H1 (cell line): ENCODE measurements at regions not wholly inside any gene's neighbourhood (a gene's known extent, or its start where the extent isn't known, plus 50 kb on each side); places are given as distances from the start of the nearest gene placed in this dataset.

Experiments
- CTCF ChIA-PET: fragments of 300-600 bp; sonication (Branson Sonifier 250); formaldehyde crosslinking; loops from one replicate; lab custom pipeline; 2021; ENCODE audit not compliant: partially characterized antibody; lab: Charles Lee
- POLR2A ChIA-PET: fragments of 300-600 bp; sonication (Branson Sonifier 250); formaldehyde crosslinking; loops from one replicate; lab custom pipeline; 2021; ENCODE audit warnings: inconsistent platforms; ENCODE audit not compliant: partially characterized antibody; lab: Charles Lee
- DNase-seq, 2 experiments: peaks; one replicate each; pipeline versions ENCODE4 v3.0.0 to v3.0.0-alpha.2; 2010 to 2022; ENCODE audit warnings: low spot score in 2 of 2, low read depth in 1 of 2, mixed read lengths in 1 of 2
- FAIRE-seq: peaks from 2 replicates; lab custom pipeline; 2011; peaks lifted over from hg19 to GRCh38; lab: Jason Lieb, UNC
- H2AFZ ChIP-seq: 2 replicates; pipeline ENCODE4 v1.8.1; 2012; ENCODE audit warnings: low read length, inconsistent platforms
- H2AK5ac ChIP-seq: 2 replicates; pipeline ENCODE4 v1.6.1; 2013; ENCODE audit warnings: low read depth, low read length
- H2BK120ac ChIP-seq: replicated peaks from 2 replicates; pipeline ENCODE3; 2013; ENCODE audit warnings: low read depth, low read length, inconsistent platforms
- H2BK12ac ChIP-seq: 2 replicates; pipeline ENCODE4 v1.6.1; 2013; ENCODE audit warnings: low read depth, low read length
- H2BK15ac ChIP-seq: 2 replicates; pipeline ENCODE4 v1.6.1; 2013; ENCODE audit warnings: low read length
- H2BK20ac ChIP-seq: 2 replicates; pipeline ENCODE4 v1.6.1; 2013; ENCODE audit warnings: low read length
- H2BK5ac ChIP-seq: 2 replicates; pipeline ENCODE4 v1.6.1; 2013; ENCODE audit warnings: low read depth, low read length
- H3K14ac ChIP-seq: 2 replicates; pipeline ENCODE4 v1.6.1; 2013; ENCODE audit warnings: inconsistent platforms; ENCODE audit not compliant: insufficient read length
- H3K18ac ChIP-seq: 2 replicates; pipeline ENCODE4 v1.6.1; 2013; ENCODE audit warnings: low read length; ENCODE audit errors: extremely low read depth
- H3K23ac ChIP-seq: 2 replicates; pipeline ENCODE4 v1.6.1; 2013; ENCODE audit warnings: inconsistent platforms; ENCODE audit not compliant: insufficient read length
- H3K23me2 ChIP-seq: 2 replicates; pipeline ENCODE4 v1.6.1; 2013; ENCODE audit warnings: low read depth, low read length
- H3K27ac ChIP-seq: 2 replicates; pipeline ENCODE4 v1.6.1; 2011; ENCODE audit warnings: low read depth, low read length, inconsistent platforms
- H3K27me3 ChIP-seq, 4 experiments: replicated peaks in 1 of 4; 1 replicate in 1 of 4; 2 replicates in 3 of 4; pipeline versions ENCODE4 v1.6.1 to v1.8.1; 2011 to 2013; ENCODE audit warnings: low read length in 3 of 4, mild to moderate bottlenecking in 3 of 4, inconsistent platforms in 2 of 4, mixed read lengths in 2 of 4, moderate library complexity in 1 of 4; ENCODE audit not compliant: control insufficient read depth in 3 of 4, insufficient read depth in 3 of 4; ENCODE audit errors: extremely low read depth in 1 of 4
- H3K36me3 ChIP-seq, 4 experiments: 2 replicates each; pipeline versions ENCODE4 v1.6.1 to v1.8.1; 2011 to 2013; ENCODE audit warnings: mild to moderate bottlenecking in 4 of 4, low read length in 3 of 4, moderate library complexity in 2 of 4, control low read depth in 1 of 4, inconsistent platforms in 1 of 4; ENCODE audit not compliant: insufficient read depth in 4 of 4, control insufficient read depth in 2 of 4
- H3K4ac ChIP-seq: replicated peaks from 2 replicates; pipeline ENCODE3; 2013; ENCODE audit warnings: low read length, low read depth, mixed read lengths, inconsistent platforms; ENCODE audit not compliant: insufficient read length
- H3K4me1 ChIP-seq, 4 experiments: replicated peaks in 1 of 4; 1 replicate in 1 of 4; 2 replicates in 3 of 4; pipeline versions ENCODE4 v1.6.1 to v1.8.1; 2011 to 2013; ENCODE audit warnings: low read length in 3 of 4, inconsistent platforms in 2 of 4, mixed read lengths in 1 of 4; ENCODE audit not compliant: insufficient read depth in 4 of 4, control insufficient read depth in 3 of 4
- H3K4me2 ChIP-seq, 2 experiments: 2 replicates each; pipeline versions ENCODE4 v1.6.1 to v1.8.1; 2011 to 2013; ENCODE audit warnings: low read depth in 2 of 2, low read length in 2 of 2, control low read depth in 1 of 2, inconsistent platforms in 1 of 2, mild to moderate bottlenecking in 1 of 2; ENCODE audit not compliant: insufficient read depth in 1 of 2
- H3K4me3 ChIP-seq, 4 experiments: fragments of 200-600, 300-600 bp in 1 of 4; sonication (generic), shearing (Covaris generic), sonication (Bioruptor Twin) in 1 of 4; 2 replicates each; pipeline versions ENCODE4 v1.5.1 to v1.8.1; 2011 to 2016; ENCODE audit warnings: low read length in 4 of 4, low read depth in 3 of 4, control low read depth in 2 of 4, inconsistent platforms in 2 of 4, mild to moderate bottlenecking in 2 of 4, mixed read lengths in 1 of 4, moderate library complexity in 1 of 4; ENCODE audit not compliant: insufficient read depth in 2 of 4; ENCODE audit errors: extremely low read depth in 1 of 4
- H3K56ac ChIP-seq: replicated peaks from 2 replicates; pipeline ENCODE3; 2013; ENCODE audit warnings: low read depth, mild to moderate bottlenecking, mixed read lengths, low read length, inconsistent platforms; ENCODE audit not compliant: insufficient read length
- H3K79me1 ChIP-seq: 2 replicates; pipeline ENCODE4 v1.6.1; 2013; ENCODE audit warnings: low read depth, low read length, control low read depth
- H3K79me2 ChIP-seq, 2 experiments: 2 replicates each; pipeline versions ENCODE4 v1.6.1 to v1.8.1; 2012 to 2013; ENCODE audit warnings: low read length in 2 of 2, mild to moderate bottlenecking in 2 of 2, inconsistent platforms in 1 of 2; ENCODE audit not compliant: insufficient read depth in 2 of 2, control insufficient read depth in 1 of 2
- H3K9ac ChIP-seq, 4 experiments: replicated peaks in 1 of 4; 1 replicate in 1 of 4; 2 replicates in 3 of 4; pipeline versions ENCODE4 v1.6.1 to v1.8.1; 2011 to 2013; ENCODE audit warnings: low read depth in 3 of 4, low read length in 3 of 4, control low read depth in 2 of 4, mild to moderate bottlenecking in 2 of 4, moderate library complexity in 2 of 4, inconsistent platforms in 1 of 4; ENCODE audit errors: extremely low read depth in 1 of 4
- H3K9me3 ChIP-seq, 2 experiments: 2 replicates each; pipeline versions ENCODE4 v1.6.1 to v1.8.1; 2012 to 2013; ENCODE audit warnings: mild to moderate bottlenecking in 2 of 2, moderate library complexity in 2 of 2, control low read depth in 1 of 2, inconsistent platforms in 1 of 2, low read depth in 1 of 2, low read length in 1 of 2, mixed read lengths in 1 of 2; ENCODE audit not compliant: insufficient read depth in 2 of 2
- H4K20me1 ChIP-seq, 2 experiments: replicated peaks in 1 of 2; 2 replicates each; pipeline versions ENCODE3 to v1.8.1; 2011 to 2013; ENCODE audit warnings: inconsistent platforms in 2 of 2, low read length in 2 of 2, mild to moderate bottlenecking in 1 of 2; ENCODE audit not compliant: insufficient read depth in 2 of 2, control insufficient read depth in 1 of 2
- H4K5ac ChIP-seq: 2 replicates; pipeline ENCODE4 v1.6.1; 2013; ENCODE audit warnings: low read length, low read depth, mixed read lengths, inconsistent platforms; ENCODE audit not compliant: insufficient read length
- H4K8ac ChIP-seq: 2 replicates; pipeline ENCODE4 v1.8.0; 2013; ENCODE audit warnings: mild to moderate bottlenecking, moderate library complexity, low read length, inconsistent platforms; ENCODE audit not compliant: insufficient read depth; ENCODE audit errors: extremely low read depth
- H4K91ac ChIP-seq: replicated peaks from 2 replicates; pipeline ENCODE3; 2013; ENCODE audit warnings: low read length, mixed read lengths, inconsistent platforms; ENCODE audit not compliant: insufficient read length
- ASH2L ChIP-seq: fragments of 200-600, 300-600 bp; sonication (generic); IDR thresholded peaks from one replicate; pipeline ENCODE4 v1.7.1; 2017; ENCODE audit warnings: low read length
- MAX ChIP-seq: IDR thresholded peaks from 2 replicates; pipeline ENCODE4 v1.6.1; 2012; ENCODE audit warnings: inconsistent platforms
- SIN3A ChIP-seq, 2 experiments: IDR thresholded peaks in 1 of 2; conservative IDR thresholded peaks in 1 of 2; 2 replicates each; pipeline ENCODE4 v1.6.1; 2011 to 2012; ENCODE audit warnings: low read length in 2 of 2, improper control_type of control experiment in 1 of 2, low read depth in 1 of 2, mild to moderate bottlenecking in 1 of 2
- WGBS, 2 experiments: shearing (Covaris generic) in 1 of 2; methylation state at CpG; one replicate each; pipeline versions ENCODE4 v1.1.6 to v1.1.7; 2013 to 2015; ENCODE audit warnings: low lambda C conversion rate in 2 of 2, mixed read lengths in 2 of 2, inconsistent platforms in 1 of 2, low coverage in 1 of 2, missing lambda C conversion rate in 1 of 2; ENCODE audit not compliant: insufficient replicate concordance in 2 of 2, insufficient coverage in 1 of 2, insufficient read length in 1 of 2; ENCODE audit errors: extremely low coverage in 1 of 2, missing lambda C conversion rate in 1 of 2; 5-methylcytosine and 5-hydroxymethylcytosine counted together

- H3K4me3 ChIP-seq: no peak overlapping the region
- no peak overlapping the region for H3K23ac ChIP-seq
- no peak overlapping the region for H3K56ac ChIP-seq
- no peak overlapping the region for H3K14ac ChIP-seq
- POLR2A ChIA-PET: no interaction called here
- H3K27me3 ChIP-seq: no peaks in the 10 kb centered on the region
- H2AK5ac ChIP-seq: no peak overlapping the region
- H3K79me1 ChIP-seq: no peaks in the 10 kb centered on the region
- WGBS, 2 experiments: 100% methylated on average over 1 of the region's 3 CpGs; no CpG with 5 or more reads in 1 of the 2 experiments
- H4K91ac ChIP-seq: no peak overlapping the region
- CTCF ChIA-PET: no interaction called here
- H2BK20ac ChIP-seq: no peak overlapping the region
- H2AFZ ChIP-seq: no peak overlapping the region
- H3K23me2 ChIP-seq: no peaks in the 10 kb centered on the region
- no peak overlapping the region for H2BK5ac ChIP-seq
- H4K8ac ChIP-seq: no peak overlapping the region
- H3K9ac ChIP-seq: no peak overlapping the region
- H3K18ac ChIP-seq: no peak overlapping the region
- DNase-seq (no peak), FAIRE-seq (no peak)
- peaks cover 0 to 1% of the 10 kb centered on the region in 2 experiments for H4K20me1 ChIP-seq
- no peak overlapping the region for H3K4ac ChIP-seq
- no peak overlapping the region for H4K5ac ChIP-seq
- H2BK12ac ChIP-seq: no peak overlapping the region
- no peak overlapping the region for H3K27ac ChIP-seq
- no peaks in the 10 kb centered on the region for H3K36me3 ChIP-seq
- H3K4me1 ChIP-seq: no peaks in the 10 kb centered on the region
- H3K4me2 ChIP-seq: no peak overlapping the region
- no peaks in the 10 kb centered on the region for H3K79me2 ChIP-seq
- H2BK120ac ChIP-seq: no peak overlapping the region
- H2BK15ac ChIP-seq: no peak overlapping the region
- no peaks in the 10 kb centered on the region for H3K9me3 ChIP-seq
- TF ChIP-seq MAX: no peak
- TF ChIP-seq ASH2L: no peak
- no peak for TF ChIP-seq SIN3A (conservative IDR thresholded peaks at IDR 0.05 in 1 of 2, IDR thresholded peaks at IDR 0.05 in 1 of 2; ENCODE audit: low read depth in 1 of 2, low read length in 2 of 2)
These were observed 289.6 kb upstream of the ADARB2 start for GRCh38 chr10:2026936-2027335.
